ENCODE measurements at regions not wholly inside any gene's neighbourhood (a gene's known extent, or its start where the extent isn't known, plus 50 kb on each side); places are given as distances from the start of the nearest gene placed in this dataset.
"Not testable (repeated sequence)": the region's sequence is repeated elsewhere in the genome, so short reads cannot be mapped to it uniquely, and the experiment has no call there.

GRCh38 chr3:15851735-15852134 is 54.0 kb upstream of the ANKRD28 start:
- DNase-seq = no peak

- DNase-seq = peak; percentile 61
These were observed 61.0 kb upstream of the ANKRD28 start for GRCh38 chr3:15858547-15859506.

- DNase-seq = peak; percentile 83
These were observed 61.8 kb upstream of the ANKRD28 start for GRCh38 chr3:15859507-15860013.

GRCh38 chr3:15860014-15860934 is 62.5 kb upstream of the ANKRD28 start:
- peak; percentile 21 for DNase-seq

- DNase-seq = no peak
These were observed 63.4 kb upstream of the ANKRD28 start for GRCh38 chr3:15861163-15861562.

- no peak for DNase-seq
These were observed 75.0 kb upstream of the ANKRD28 start for GRCh38 chr3:15872807-15873206.

GRCh38 chr3:15873415-15873814 is 75.6 kb upstream of the ANKRD28 start:
- DNase-seq = no peak

GRCh38 chr3:15875016-15875689 is 77.4 kb upstream of the ANKRD28 start:
- no peak for DNase-seq

GRCh38 chr3:15876669-15877068 is 78.9 kb upstream of the ANKRD28 start:
- DNase-seq = no peak

GRCh38 chr3:15877813-15878212 is 80.0 kb upstream of the ANKRD28 start:
- no peak for DNase-seq

- not testable (repeated sequence) for DNase-seq
These were observed 82.0 kb upstream of the ANKRD28 start for GRCh38 chr3:15879787-15880186.

GRCh38 chr3:15882577-15882976 is 84.8 kb upstream of the ANKRD28 start:
- DNase-seq = no peak

GRCh38 chr3:15884132-15884531 is 86.4 kb upstream of the ANKRD28 start:
- no peak for DNase-seq

GRCh38 chr3:15886521-15886920 is 88.7 kb upstream of the ANKRD28 start:
- no peak for DNase-seq

GRCh38 chr3:15887261-15887660 is 89.5 kb upstream of the ANKRD28 start:
- DNase-seq = no peak

GRCh38 chr3:15889936-15890335 is 92.2 kb upstream of the ANKRD28 start:
- DNase-seq = no peak

GRCh38 chr3:15892311-15893227 is 94.8 kb upstream of the ANKRD28 start:
- DNase-seq = no peak

GRCh38 chr3:15894382-15894781 is 96.6 kb upstream of the ANKRD28 start:
- no peak for DNase-seq

- no peak for DNase-seq
These were observed 98.7 kb upstream of the ANKRD28 start for GRCh38 chr3:15896500-15896899.

- DNase-seq = no peak
These were observed 101.6 kb upstream of the ANKRD28 start for GRCh38 chr3:15899388-15899787.

- DNase-seq = no peak
These were observed 105.4 kb upstream of the ANKRD28 start for GRCh38 chr3:15903164-15903563.

Data from stimulated activated CD4-positive, alpha-beta T cell treated with anti-CD3 and anti-CD28 coated beads, Interleukin-4, amount 100 ng/mL, for 1 hour (primary cell).